ENCODE measurements at regions not wholly inside any gene's neighbourhood (a gene's known extent, or its start where the extent isn't known, plus 50 kb on each side); places are given as distances from the start of the nearest gene placed in this dataset.

GRCh38 chr13:106651442-106651841 is 83.5 kb upstream of the ARGLU1 start:
- no peak for TF ChIP-seq CTCF (IDR thresholded peaks at IDR 0.05)
- TF ChIP-seq TAF1 (IDR thresholded peaks at IDR 0.05; ENCODE audit: borderline replicate concordance, low read depth, low read length) = no peak
- no peak for TF ChIP-seq FOXJ3 (CRISPR knock-in tag; IDR thresholded peaks at IDR 0.05)
- TF ChIP-seq RCOR1 (IDR thresholded peaks at IDR 0.05; ENCODE audit: low read length) = no peak
- TF ChIP-seq GABPA (IDR thresholded peaks at IDR 0.05; ENCODE audit: low read depth) = no peak
- TF ChIP-seq FOXM1 (IDR thresholded peaks at IDR 0.05; ENCODE audit: low read depth) = no peak
- no peak for TF ChIP-seq EP300 (IDR thresholded peaks at IDR 0.05; ENCODE audit: borderline replicate concordance in 1 of 2, low read depth in 1 of 2, low read length in 1 of 2)
- TF ChIP-seq POLR2AphosphoS5 (IDR thresholded peaks at IDR 0.05; ENCODE audit: low read depth, low read length) = no peak
- TF ChIP-seq JUND (IDR thresholded peaks at IDR 0.05) = no peak
- TF ChIP-seq YY1 (IDR thresholded peaks at IDR 0.05; ENCODE audit: low read depth) = no peak
- TF ChIP-seq FOSL2 (IDR thresholded peaks at IDR 0.05; ENCODE audit: borderline replicate concordance, low read depth) = no peak
- no peak for TF ChIP-seq RAD21 (IDR thresholded peaks at IDR 0.05; ENCODE audit: low read length)
- no peak for TF ChIP-seq EZH2phosphoT487 (IDR thresholded peaks at IDR 0.05; ENCODE audit: borderline replicate concordance, low read depth)
